Large intestine (tissue), 3 donors: ENCODE measurements at regions not wholly inside any gene's neighbourhood (a gene's known extent, or its start where the extent isn't known, plus 50 kb on each side); places are given as distances from the start of the nearest gene placed in this dataset.

Experiments
- DNase-seq, 2 donors: peaks; one replicate each; pipeline versions ENCODE4 v3.0.0 to v3.0.0-alpha.2; 2013
- H3K27ac ChIP-seq: one replicate; pipeline ENCODE4 v1.5.1; 2013; ENCODE audit warnings: low read length
- H3K27me3 ChIP-seq: 2 replicates; pipeline ENCODE4 v1.6.1; 2013; ENCODE audit warnings: low read length; ENCODE audit not compliant: control insufficient read depth, insufficient read depth
- H3K36me3 ChIP-seq: 2 replicates; pipeline ENCODE4 v1.6.1; 2013; ENCODE audit warnings: low read length; ENCODE audit not compliant: control insufficient read depth, insufficient read depth
- H3K4me1 ChIP-seq: one replicate; pipeline ENCODE4 v1.6.1; 2013; ENCODE audit warnings: low read length; ENCODE audit not compliant: control insufficient read depth, insufficient read depth
- H3K4me3 ChIP-seq: one replicate; pipeline ENCODE4 v1.5.1; 2013; ENCODE audit warnings: low read length
- H3K9me3 ChIP-seq: one replicate; pipeline ENCODE4 v1.6.1; 2013; ENCODE audit warnings: mild to moderate bottlenecking, low read depth, low read length, moderate library complexity; ENCODE audit not compliant: control insufficient read depth
- WGBS: methylation state at CpG from one replicate; pipeline ENCODE4 v1.1.5; 2013; ENCODE audit warnings: low lambda C conversion rate; ENCODE audit not compliant: insufficient coverage; 5-methylcytosine and 5-hydroxymethylcytosine counted together

DNA sequence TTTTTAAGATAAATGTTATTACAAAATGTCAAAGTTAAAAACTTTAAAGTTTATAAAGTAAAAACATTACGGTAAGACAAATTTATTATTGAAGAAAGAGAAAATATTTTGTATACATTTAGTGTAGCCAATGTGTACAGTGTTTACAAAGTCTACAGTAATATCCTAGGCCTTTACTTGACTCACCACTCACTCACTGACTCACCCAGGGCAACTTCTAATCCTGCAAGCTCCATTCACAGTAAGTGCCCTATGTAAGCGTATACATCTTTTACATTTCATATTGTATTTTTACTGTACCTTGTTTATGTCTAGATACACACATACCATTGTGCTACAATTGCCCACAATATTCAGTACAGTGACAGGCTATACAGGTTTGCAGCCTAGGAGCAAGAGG, 448.2 kb downstream of the KCTD12 start:
- no peak overlapping the region for H3K27ac ChIP-seq
- 83% methylated on average over 1 of the region's 2 CpGs for WGBS

DNA sequence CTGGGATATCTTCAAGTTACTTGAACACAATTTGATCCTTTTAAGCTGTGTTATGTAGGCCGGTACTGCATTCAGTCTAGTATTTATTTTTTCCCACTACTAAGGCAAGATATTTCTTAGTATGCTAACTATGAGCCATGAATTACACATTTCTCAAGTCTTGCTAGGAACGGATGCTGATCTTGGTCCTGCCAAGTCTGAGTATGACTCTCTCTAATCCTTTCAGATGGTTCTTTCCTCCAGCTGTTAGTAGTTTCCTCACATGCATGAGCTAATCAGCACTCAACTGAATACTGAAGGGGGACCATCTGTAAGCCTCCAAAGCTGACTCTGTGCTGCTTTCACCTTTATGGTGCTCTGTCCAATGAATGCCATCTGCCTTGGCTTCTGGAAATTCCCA, 460.3 kb downstream of the KCTD12 start:
- H3K4me3 ChIP-seq: no peak overlapping the region
- H3K27ac ChIP-seq: no peak overlapping the region
- DNase-seq: peak; percentile 15 to 23
- no peaks in the 10 kb centered on the region for H3K9me3 ChIP-seq
- no peaks in the 10 kb centered on the region for H3K36me3 ChIP-seq
- no CpG with 5 or more reads among the region's 2 CpGs for WGBS
- no peaks in the 10 kb centered on the region for H3K27me3 ChIP-seq
- H3K4me1 ChIP-seq: no peaks in the 10 kb centered on the region

More for the DNA sequence above, 448.2 kb downstream of the KCTD12 start:
- no peaks in the 10 kb centered on the region for H3K9me3 ChIP-seq
- no peaks in the 10 kb centered on the region for H3K27me3 ChIP-seq
- H3K4me3 ChIP-seq: no peak overlapping the region
- H3K36me3 ChIP-seq: no peaks in the 10 kb centered on the region
- DNase-seq: no peak
- no peaks in the 10 kb centered on the region for H3K4me1 ChIP-seq

DNA sequence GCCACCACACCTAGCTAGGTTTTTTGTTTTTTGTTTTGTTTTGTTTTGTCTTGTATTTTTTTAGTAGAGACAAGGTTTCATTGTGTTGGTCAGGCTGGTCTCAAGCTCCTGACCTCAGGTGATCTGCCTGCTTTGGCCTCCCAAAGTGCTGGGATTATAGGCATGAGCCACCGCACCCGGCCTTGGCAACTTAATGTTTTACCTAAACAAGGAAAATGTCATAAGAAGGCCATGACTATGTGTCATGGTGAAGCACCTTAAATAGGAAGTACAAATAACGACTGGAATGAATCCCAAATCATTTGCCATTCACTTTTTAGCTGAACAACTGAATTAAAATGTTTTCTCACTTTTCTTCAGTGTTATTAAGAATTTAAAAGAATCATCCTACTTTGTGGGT, 465.2 kb downstream of the KCTD12 start:
- H3K27ac ChIP-seq: no peak overlapping the region
- no peaks in the 10 kb centered on the region for H3K36me3 ChIP-seq
- no peaks in the 10 kb centered on the region for H3K27me3 ChIP-seq
- H3K9me3 ChIP-seq: no peaks in the 10 kb centered on the region
- H3K4me1 ChIP-seq: no peaks in the 10 kb centered on the region
- 60% methylated on average over 1 of the region's 3 CpGs for WGBS
- H3K4me3 ChIP-seq: no peak overlapping the region
- DNase-seq: no peak

DNA sequence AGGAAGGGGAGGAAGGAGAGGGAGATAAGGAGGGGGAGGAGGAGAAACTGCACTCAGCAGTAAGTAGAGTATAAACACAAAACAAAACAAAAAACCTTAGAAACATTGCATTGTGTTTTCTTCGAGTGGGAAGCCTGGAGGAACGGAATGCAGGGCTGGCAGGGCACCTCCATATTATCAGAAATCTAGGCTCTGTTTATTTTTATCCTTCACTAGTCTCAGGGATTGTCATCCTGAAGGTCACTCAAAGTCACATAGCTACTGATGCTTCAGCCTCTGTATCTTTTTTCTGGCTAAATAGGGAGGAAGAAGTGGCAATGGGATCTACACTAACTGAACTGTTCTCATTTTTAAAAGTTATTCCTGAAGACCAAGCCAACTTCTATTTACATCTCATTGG, 467.8 kb downstream of the KCTD12 start:
- Histone ChIP-seq H3K9me3 (no peaks in the 10 kb centered on the region), H3K36me3 (no peaks in the 10 kb centered on the region), H3K4me1 (no peaks in the 10 kb centered on the region), H3K4me3 (no peak overlapping the region), H3K27ac (no peak overlapping the region), H3K27me3 (no peaks in the 10 kb centered on the region)
- no CpG with 5 or more reads among the region's 2 CpGs for WGBS
- DNase-seq: no peak

DNA sequence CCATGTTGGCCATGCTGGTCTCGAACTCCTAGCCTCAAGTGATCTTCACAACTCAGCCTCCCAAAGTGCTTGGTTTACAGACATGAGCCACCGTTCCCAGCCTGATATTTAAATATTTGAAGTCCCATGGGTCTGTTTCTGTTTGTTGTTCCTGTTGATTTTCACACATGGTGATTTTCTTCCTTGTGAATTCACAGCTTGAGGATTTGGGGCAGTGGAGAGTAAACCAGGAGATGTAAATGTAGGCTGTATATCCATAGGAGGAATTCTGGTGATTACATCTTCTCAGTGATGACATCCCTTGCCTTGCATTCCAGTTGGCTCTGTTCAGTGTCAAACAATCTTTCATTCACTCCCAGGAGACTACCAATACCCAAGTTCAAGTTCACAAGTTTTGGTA, 471.9 kb downstream of the KCTD12 start:
- WGBS: no CpG with 5 or more reads among the region's 2 CpGs
- no peak for DNase-seq
- no peaks in the 10 kb centered on the region for H3K27me3 ChIP-seq

DNA sequence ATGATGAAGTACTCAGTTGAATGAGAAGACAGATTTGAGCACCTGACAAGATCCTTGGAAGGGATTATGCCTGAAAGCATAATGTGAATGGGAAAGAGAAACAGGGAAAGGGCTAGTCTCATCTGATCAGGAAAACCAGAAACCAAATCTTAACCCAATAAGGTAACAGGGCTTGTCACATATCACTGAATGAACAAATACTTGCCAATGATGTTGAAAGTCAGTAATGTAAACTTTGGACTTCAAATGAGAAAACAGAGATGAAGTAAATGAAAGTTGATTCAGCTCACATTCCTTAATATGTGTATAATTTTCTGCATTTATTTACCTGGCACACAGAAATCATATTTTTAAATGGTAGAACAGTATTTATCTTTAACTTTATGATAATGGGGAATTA, 480.0 kb downstream of the KCTD12 start:
- Histone ChIP-seq H3K4me3 (no peak overlapping the region), H3K36me3 (no peaks in the 10 kb centered on the region), H3K9me3 (no peaks in the 10 kb centered on the region), H3K27ac (no peak overlapping the region), H3K27me3 (no peaks in the 10 kb centered on the region), H3K4me1 (no peaks in the 10 kb centered on the region)
- no peak for DNase-seq

More for the DNA sequence above, 471.9 kb downstream of the KCTD12 start:
- Histone ChIP-seq H3K4me1 (no peaks in the 10 kb centered on the region), H3K36me3 (no peaks in the 10 kb centered on the region), H3K9me3 (no peaks in the 10 kb centered on the region), H3K27ac (no peak overlapping the region), H3K4me3 (no peak overlapping the region)

DNA sequence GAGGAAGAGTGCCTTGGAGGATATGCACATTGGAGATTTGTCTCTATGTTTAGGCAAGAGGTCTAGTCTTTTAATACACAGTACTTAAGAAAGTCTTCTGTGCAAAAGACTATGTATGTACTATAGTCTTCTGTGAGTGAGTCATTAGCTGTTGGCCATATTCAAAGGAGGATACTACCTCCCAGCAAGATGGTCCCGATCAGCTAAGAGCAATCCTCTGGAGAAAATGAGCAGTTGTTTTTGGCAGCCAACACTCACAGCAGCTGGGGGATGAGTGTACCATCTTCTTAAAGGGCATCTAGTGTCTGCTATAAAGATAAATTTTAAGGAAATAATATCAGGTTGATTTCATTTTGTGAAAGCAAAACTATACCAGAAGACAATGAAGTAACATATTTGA, 487.8 kb downstream of the KCTD12 start:
- no peak overlapping the region for H3K4me3 ChIP-seq
- WGBS: no CpG with 5 or more reads among the region's 1 CpG
- no peaks in the 10 kb centered on the region for H3K9me3 ChIP-seq
- DNase-seq: no peak
- H3K36me3 ChIP-seq: no peaks in the 10 kb centered on the region
- H3K4me1 ChIP-seq: no peaks in the 10 kb centered on the region
- H3K27me3 ChIP-seq: no peaks in the 10 kb centered on the region
- no peak overlapping the region for H3K27ac ChIP-seq

DNA sequence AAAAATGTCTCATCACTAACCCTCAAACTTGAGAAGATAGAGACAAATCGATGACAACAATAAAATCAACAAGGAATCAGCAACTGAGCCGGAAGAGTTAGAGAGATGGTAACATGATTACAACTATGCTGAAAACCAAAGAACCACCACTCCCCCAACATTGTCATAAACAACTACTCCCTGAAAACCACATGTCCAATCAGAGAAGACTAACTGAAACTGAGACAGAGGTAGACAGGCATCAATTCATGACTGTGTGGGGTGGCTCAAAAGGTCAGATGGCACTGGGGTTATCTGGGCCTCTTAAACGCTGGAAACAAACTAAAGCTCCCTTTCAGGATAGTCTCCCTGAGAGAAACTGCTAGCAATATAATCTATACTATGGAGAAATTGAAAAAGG, 488.8 kb downstream of the KCTD12 start:
- no peaks in the 10 kb centered on the region for H3K4me1 ChIP-seq
- no peak for DNase-seq
- WGBS: 50% methylated on average over 1 of the region's 3 CpGs
- no peaks in the 10 kb centered on the region for H3K36me3 ChIP-seq
- H3K9me3 ChIP-seq: no peaks in the 10 kb centered on the region
- no peak overlapping the region for H3K27ac ChIP-seq
- H3K27me3 ChIP-seq: no peaks in the 10 kb centered on the region
- no peak overlapping the region for H3K4me3 ChIP-seq

DNA sequence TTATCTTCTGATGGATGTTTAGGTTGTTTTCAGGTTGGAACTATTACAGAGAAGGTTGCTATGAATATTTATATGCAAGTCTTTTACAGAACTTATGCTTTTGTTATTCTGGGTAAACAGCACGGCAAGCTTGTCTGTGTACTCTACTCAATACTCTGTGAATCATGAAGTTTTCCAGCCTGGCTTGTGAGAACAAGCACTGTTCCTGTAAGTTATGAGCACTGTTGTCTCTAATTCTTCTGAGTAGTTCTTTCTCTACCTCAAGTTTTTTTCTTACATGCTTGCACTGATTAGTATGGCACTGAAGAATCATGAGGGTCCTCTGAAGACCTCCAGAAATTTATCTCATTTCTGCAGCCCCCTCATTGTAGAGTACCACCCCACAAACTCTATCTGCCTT, 496.9 kb downstream of the KCTD12 start:
- Histone ChIP-seq H3K36me3 (no peaks in the 10 kb centered on the region), H3K27ac (no peak overlapping the region), H3K27me3 (no peaks in the 10 kb centered on the region), H3K4me3 (no peak overlapping the region), H3K9me3 (no peaks in the 10 kb centered on the region), H3K4me1 (no peaks in the 10 kb centered on the region)
- WGBS: 83% methylated on average over 1 of the region's 1 CpG
- no peak for DNase-seq

DNA sequence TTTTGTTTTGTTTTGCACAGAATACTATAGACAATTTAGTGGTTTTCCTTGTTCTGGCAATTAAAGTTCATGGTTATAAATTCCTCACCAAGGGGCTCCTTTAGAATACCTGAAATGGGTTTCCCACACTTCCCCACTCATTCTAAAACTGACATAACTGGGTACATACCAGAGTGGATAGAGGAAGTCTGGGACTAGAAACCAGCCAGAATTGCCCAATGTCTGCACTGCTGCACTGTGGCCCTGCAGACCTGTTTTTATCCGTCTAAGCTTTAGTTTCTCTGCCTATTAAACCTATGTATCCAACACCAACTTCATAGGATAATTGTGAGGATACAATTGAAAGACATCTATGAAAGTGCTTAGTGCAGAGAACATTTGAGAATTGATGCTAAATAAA, 498.6 kb downstream of the KCTD12 start:
- no peak for DNase-seq
- Histone ChIP-seq H3K27ac (no peak overlapping the region), H3K4me1 (no peaks in the 10 kb centered on the region), H3K9me3 (no peaks in the 10 kb centered on the region), H3K27me3 (no peaks in the 10 kb centered on the region), H3K4me3 (no peak overlapping the region), H3K36me3 (no peaks in the 10 kb centered on the region)
- WGBS: no CpG with 5 or more reads among the region's 1 CpG

DNA sequence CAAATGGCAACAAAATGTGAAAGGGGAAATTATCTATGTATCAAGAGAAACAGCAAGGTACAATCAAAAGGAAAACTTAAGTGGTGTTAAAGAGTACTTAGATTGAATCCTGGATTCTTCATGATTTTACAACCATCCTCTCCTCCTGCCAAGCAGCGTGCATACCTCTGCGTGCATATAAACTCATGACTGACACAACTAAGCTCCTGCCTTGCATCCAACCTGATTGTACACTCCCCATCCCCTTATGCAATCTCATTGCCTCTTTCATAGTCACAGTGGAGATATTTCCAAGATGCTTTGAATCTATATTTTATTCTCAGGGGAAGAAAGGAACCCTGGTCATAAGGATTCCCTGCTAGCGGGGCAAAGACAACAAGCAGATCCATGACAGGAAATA, 499.9 kb downstream of the KCTD12 start:
- no peaks in the 10 kb centered on the region for H3K36me3 ChIP-seq
- no CpG with 5 or more reads among the region's 3 CpGs for WGBS
- H3K9me3 ChIP-seq: no peaks in the 10 kb centered on the region
- no peak overlapping the region for H3K4me3 ChIP-seq
- no peak for DNase-seq
- H3K4me1 ChIP-seq: no peaks in the 10 kb centered on the region
- no peaks in the 10 kb centered on the region for H3K27me3 ChIP-seq
- no peak overlapping the region for H3K27ac ChIP-seq
